Activated CD8-positive, alpha-beta memory T cell treated with anti-CD3 and anti-CD28 coated beads, Interleukin-2, amount 50 U/mL, for 24 hours (primary cell): ENCODE measurements at regions not wholly inside any gene's neighbourhood (a gene's known extent, or its start where the extent isn't known, plus 50 kb on each side); places are given as distances from the start of the nearest gene placed in this dataset.

ENCODE experiments used
- DNase-seq: peaks from one replicate; pipeline ENCODE4 v3.0.0-alpha.2; 2020; ENCODE audit errors: extremely low read depth

DNA sequence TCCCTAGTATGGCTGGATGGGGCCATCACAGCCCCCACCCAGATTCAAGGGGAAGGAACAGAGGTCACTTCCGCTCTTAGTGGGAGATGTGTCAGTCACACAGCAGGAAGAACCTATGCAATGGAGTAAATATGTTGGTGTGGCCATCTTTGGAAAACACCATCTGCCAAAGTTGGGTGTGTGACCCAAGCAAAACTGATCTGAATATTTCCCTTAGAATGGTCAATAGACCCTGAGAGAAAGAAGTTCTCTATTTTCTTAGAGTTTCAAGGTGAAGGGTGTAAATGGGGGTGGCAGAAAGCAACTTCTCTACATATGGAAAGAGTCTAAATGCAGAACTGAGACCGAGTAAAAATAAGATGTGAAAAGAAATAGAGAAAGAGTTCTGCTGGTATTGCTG lies 212.7 kb downstream of the ESM1 start:
- DNase-seq = no peak

DNA sequence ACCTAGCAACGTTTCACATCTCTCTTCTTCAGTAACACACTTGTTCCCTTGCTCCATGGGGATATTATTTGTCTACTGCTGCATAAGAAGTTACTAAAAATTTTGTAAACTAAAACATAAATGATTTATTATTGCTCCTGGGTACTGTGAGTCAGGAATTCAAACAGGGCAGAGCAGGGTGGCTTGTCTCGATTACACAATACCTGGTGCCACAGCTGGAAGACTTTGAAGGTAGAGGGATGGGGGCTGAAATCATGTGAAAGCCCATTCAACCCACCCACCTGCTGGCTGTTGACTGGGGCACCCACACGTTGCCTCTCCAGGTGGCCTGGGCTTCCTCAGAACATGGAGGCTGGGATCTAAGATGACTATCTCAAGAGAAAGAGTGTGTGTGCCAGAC lies 213.2 kb downstream of the ESM1 start:
- DNase-seq = no peak

- DNase-seq = no peak
Measured at GRCh38 chr5:54769746-54770145, 215.6 kb downstream of the ESM1 start.

GRCh38 chr5:54769072-54769471 lies 216.3 kb downstream of the ESM1 start:
- no peak for DNase-seq

DNA sequence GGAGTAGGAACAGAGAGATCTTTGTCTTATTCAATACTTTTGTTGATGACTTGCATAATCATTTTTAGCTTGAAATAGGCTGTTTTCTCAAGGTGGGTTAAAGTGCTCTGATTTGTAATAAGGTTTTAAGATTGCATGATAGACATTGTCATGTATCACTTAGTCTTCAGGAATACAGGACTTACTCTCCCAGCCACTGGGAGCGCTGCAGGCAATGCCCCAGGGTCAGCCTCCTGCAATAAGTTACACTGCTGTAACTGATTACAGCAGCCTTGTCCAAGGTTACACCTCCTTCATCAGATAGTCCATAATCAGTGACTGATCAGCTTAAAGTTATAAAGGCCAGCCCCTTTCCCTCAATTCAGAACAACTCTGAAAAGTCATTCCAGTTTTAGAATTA lies 218.6 kb downstream of the ESM1 start:
- no peak for DNase-seq

- no peak for DNase-seq
Measured at GRCh38 chr5:54765165-54766028, 220.0 kb downstream of the ESM1 start.

- no peak for DNase-seq
Measured at GRCh38 chr5:54764102-54765090, 221.0 kb downstream of the ESM1 start.

GRCh38 chr5:54761213-54761701 lies 224.1 kb downstream of the ESM1 start:
- DNase-seq = no peak

DNA sequence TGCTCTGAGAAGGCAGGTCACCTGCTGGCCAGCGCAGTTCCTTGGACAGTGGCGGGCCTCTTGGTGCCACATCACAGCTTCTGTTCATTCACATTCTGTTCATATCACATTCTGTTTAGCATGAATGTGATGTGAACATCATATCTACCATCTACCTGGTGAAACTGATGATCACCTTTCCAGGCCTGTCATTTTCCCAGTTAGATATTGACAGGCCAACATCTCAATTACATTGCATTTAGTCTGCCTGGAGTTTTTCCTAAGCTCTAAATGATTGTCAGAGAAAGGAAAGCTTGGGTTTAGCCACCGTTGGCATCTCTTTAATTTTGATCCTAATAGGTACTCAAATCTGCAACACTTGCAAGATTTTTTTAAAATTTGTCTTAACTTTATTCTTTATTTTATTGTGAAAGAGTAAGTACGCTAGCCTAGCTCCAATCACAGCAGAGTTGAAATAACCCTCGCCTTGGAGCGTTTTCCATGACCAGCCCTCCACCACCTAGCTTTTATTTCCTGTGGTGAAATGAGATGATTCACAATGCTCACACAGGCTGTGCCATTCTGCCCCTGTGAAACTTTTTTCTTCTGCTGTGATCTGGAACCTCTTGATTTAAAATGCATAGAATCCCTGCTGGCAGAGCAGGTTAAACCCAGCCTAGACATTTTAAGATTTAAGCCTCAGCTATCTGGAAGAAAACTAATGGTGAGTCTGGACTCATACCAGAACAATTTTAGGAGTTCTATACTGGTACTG lies 225.0 kb downstream of the ESM1 start:
- no peak for DNase-seq

DNA sequence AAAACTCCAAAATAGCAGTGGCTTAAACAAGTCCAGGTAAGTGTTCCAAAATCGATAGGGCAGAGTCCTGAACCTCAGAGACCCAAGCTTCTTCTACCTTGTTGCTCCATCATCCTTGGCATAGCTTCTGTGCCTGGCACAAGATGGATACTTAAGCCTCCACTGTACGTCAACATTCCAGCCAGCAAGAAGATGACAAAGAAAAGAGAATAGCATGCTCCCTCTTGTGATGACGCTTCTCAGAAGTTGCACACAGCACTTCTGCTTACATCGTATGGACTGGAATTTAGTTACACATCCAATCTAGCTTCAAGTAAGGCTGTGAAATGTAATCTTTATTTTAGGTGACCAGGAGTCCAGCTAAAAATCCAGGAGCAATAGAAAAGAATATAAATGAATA lies 227.4 kb downstream of the ESM1 start:
- no peak for DNase-seq

- no peak for DNase-seq
Measured at GRCh38 chr5:54757541-54757940, 227.9 kb downstream of the ESM1 start.

GRCh38 chr5:54756796-54757402 lies 228.5 kb downstream of the ESM1 start:
- no peak for DNase-seq

GRCh38 chr5:54756301-54756700 lies 229.1 kb downstream of the ESM1 start:
- no peak for DNase-seq

GRCh38 chr5:54754878-54755277 lies 230.5 kb downstream of the ESM1 start:
- DNase-seq = no peak

DNA sequence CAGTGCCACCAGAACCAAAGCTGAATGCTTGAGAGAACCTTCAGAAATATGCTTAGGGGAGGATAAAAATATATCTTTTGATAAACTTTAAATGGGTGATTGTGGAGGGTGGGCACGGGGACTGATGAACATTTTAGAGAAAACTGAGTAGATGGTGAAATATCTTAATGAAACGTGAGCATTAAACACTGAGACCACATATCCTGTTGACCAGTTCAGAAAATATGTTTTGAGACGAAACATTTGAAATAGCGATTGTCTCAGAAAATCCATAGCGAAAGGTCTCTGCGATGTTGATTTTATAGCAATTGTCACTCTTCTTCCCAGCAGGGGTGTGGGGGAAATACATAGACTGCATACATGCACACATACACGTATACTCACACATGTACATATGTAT lies 231.0 kb downstream of the ESM1 start:
- no peak for DNase-seq

DNA sequence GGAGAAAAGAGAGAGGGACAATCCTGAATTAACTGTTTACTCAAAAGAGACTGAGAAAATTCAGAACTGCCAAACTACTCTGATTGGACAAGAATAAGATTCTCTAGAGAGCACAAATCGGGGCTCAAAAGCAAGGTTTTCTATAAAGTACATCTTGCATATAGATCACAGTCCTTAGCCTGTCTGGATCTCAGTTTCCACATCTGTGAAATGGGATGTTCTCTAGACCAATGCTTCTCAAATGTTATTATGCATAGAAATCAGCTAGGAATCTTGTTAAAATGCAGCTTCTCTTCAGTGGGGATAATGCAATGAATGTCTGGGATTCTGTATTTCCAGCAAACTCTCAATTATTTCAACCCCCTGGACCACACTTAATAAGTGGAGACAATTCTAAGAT lies 231.6 kb downstream of the ESM1 start:
- no peak for DNase-seq

GRCh38 chr5:54753034-54753433 lies 232.4 kb downstream of the ESM1 start:
- no peak for DNase-seq

GRCh38 chr5:54748527-54748926 lies 231.0 kb downstream of the SNX18 start:
- DNase-seq = no peak

GRCh38 chr5:54746777-54747398 lies 229.3 kb downstream of the SNX18 start:
- no peak for DNase-seq

- no peak for DNase-seq
Measured at GRCh38 chr5:54746346-54746745, 228.8 kb downstream of the SNX18 start.

GRCh38 chr5:54745599-54745998 lies 228.0 kb downstream of the SNX18 start:
- no peak for DNase-seq
